H1 (cell line): ENCODE measurements at regions not wholly inside any gene's neighbourhood (a gene's known extent, or its start where the extent isn't known, plus 50 kb on each side); places are given as distances from the start of the nearest gene placed in this dataset.

Experiments used
- CTCF ChIA-PET: fragments of 300-600 bp; sonication (Branson Sonifier 250); formaldehyde crosslinking; loops from one replicate; lab custom pipeline; 2021; ENCODE audit not compliant: partially characterized antibody; lab: Charles Lee
- POLR2A ChIA-PET: fragments of 300-600 bp; sonication (Branson Sonifier 250); formaldehyde crosslinking; loops from one replicate; lab custom pipeline; 2021; ENCODE audit warnings: inconsistent platforms; ENCODE audit not compliant: partially characterized antibody; lab: Charles Lee
- DNase-seq, 2 experiments: peaks; one replicate each; pipeline versions ENCODE4 v3.0.0 to v3.0.0-alpha.2; 2010 to 2022; ENCODE audit warnings: low spot score in 2 of 2, low read depth in 1 of 2, mixed read lengths in 1 of 2
- FAIRE-seq: peaks from 2 replicates; lab custom pipeline; 2011; peaks lifted over from hg19 to GRCh38; lab: Jason Lieb, UNC
- H2AFZ ChIP-seq: 2 replicates; pipeline ENCODE4 v1.8.1; 2012; ENCODE audit warnings: low read length, inconsistent platforms
- H2AK5ac ChIP-seq: 2 replicates; pipeline ENCODE4 v1.6.1; 2013; ENCODE audit warnings: low read depth, low read length
- H2BK120ac ChIP-seq: replicated peaks from 2 replicates; pipeline ENCODE3; 2013; ENCODE audit warnings: low read depth, low read length, inconsistent platforms
- H2BK12ac ChIP-seq: 2 replicates; pipeline ENCODE4 v1.6.1; 2013; ENCODE audit warnings: low read depth, low read length
- H2BK15ac ChIP-seq: 2 replicates; pipeline ENCODE4 v1.6.1; 2013; ENCODE audit warnings: low read length
- H2BK20ac ChIP-seq: 2 replicates; pipeline ENCODE4 v1.6.1; 2013; ENCODE audit warnings: low read length
- H2BK5ac ChIP-seq: 2 replicates; pipeline ENCODE4 v1.6.1; 2013; ENCODE audit warnings: low read depth, low read length
- H3K14ac ChIP-seq: 2 replicates; pipeline ENCODE4 v1.6.1; 2013; ENCODE audit warnings: inconsistent platforms; ENCODE audit not compliant: insufficient read length
- H3K18ac ChIP-seq: 2 replicates; pipeline ENCODE4 v1.6.1; 2013; ENCODE audit warnings: low read length; ENCODE audit errors: extremely low read depth
- H3K23ac ChIP-seq: 2 replicates; pipeline ENCODE4 v1.6.1; 2013; ENCODE audit warnings: inconsistent platforms; ENCODE audit not compliant: insufficient read length
- H3K23me2 ChIP-seq: 2 replicates; pipeline ENCODE4 v1.6.1; 2013; ENCODE audit warnings: low read depth, low read length
- H3K27ac ChIP-seq: 2 replicates; pipeline ENCODE4 v1.6.1; 2011; ENCODE audit warnings: low read depth, low read length, inconsistent platforms
- H3K27me3 ChIP-seq, 4 experiments: replicated peaks in 1 of 4; 1 replicate in 1 of 4; 2 replicates in 3 of 4; pipeline versions ENCODE4 v1.6.1 to v1.8.1; 2011 to 2013; ENCODE audit warnings: low read length in 3 of 4, mild to moderate bottlenecking in 3 of 4, inconsistent platforms in 2 of 4, mixed read lengths in 2 of 4, moderate library complexity in 1 of 4; ENCODE audit not compliant: control insufficient read depth in 3 of 4, insufficient read depth in 3 of 4; ENCODE audit errors: extremely low read depth in 1 of 4
- H3K36me3 ChIP-seq, 4 experiments: 2 replicates each; pipeline versions ENCODE4 v1.6.1 to v1.8.1; 2011 to 2013; ENCODE audit warnings: mild to moderate bottlenecking in 4 of 4, low read length in 3 of 4, moderate library complexity in 2 of 4, control low read depth in 1 of 4, inconsistent platforms in 1 of 4; ENCODE audit not compliant: insufficient read depth in 4 of 4, control insufficient read depth in 2 of 4
- H3K4ac ChIP-seq: replicated peaks from 2 replicates; pipeline ENCODE3; 2013; ENCODE audit warnings: low read length, low read depth, mixed read lengths, inconsistent platforms; ENCODE audit not compliant: insufficient read length
- H3K4me1 ChIP-seq, 4 experiments: replicated peaks in 1 of 4; 1 replicate in 1 of 4; 2 replicates in 3 of 4; pipeline versions ENCODE4 v1.6.1 to v1.8.1; 2011 to 2013; ENCODE audit warnings: low read length in 3 of 4, inconsistent platforms in 2 of 4, mixed read lengths in 1 of 4; ENCODE audit not compliant: insufficient read depth in 4 of 4, control insufficient read depth in 3 of 4
- H3K4me2 ChIP-seq, 2 experiments: 2 replicates each; pipeline versions ENCODE4 v1.6.1 to v1.8.1; 2011 to 2013; ENCODE audit warnings: low read depth in 2 of 2, low read length in 2 of 2, control low read depth in 1 of 2, inconsistent platforms in 1 of 2, mild to moderate bottlenecking in 1 of 2; ENCODE audit not compliant: insufficient read depth in 1 of 2
- H3K4me3 ChIP-seq, 4 experiments: fragments of 200-600, 300-600 bp in 1 of 4; sonication (generic), shearing (Covaris generic), sonication (Bioruptor Twin) in 1 of 4; 2 replicates each; pipeline versions ENCODE4 v1.5.1 to v1.8.1; 2011 to 2016; ENCODE audit warnings: low read length in 4 of 4, low read depth in 3 of 4, control low read depth in 2 of 4, inconsistent platforms in 2 of 4, mild to moderate bottlenecking in 2 of 4, mixed read lengths in 1 of 4, moderate library complexity in 1 of 4; ENCODE audit not compliant: insufficient read depth in 2 of 4; ENCODE audit errors: extremely low read depth in 1 of 4
- H3K56ac ChIP-seq: replicated peaks from 2 replicates; pipeline ENCODE3; 2013; ENCODE audit warnings: low read depth, mild to moderate bottlenecking, mixed read lengths, low read length, inconsistent platforms; ENCODE audit not compliant: insufficient read length
- H3K79me1 ChIP-seq: 2 replicates; pipeline ENCODE4 v1.6.1; 2013; ENCODE audit warnings: low read depth, low read length, control low read depth
- H3K79me2 ChIP-seq, 2 experiments: 2 replicates each; pipeline versions ENCODE4 v1.6.1 to v1.8.1; 2012 to 2013; ENCODE audit warnings: low read length in 2 of 2, mild to moderate bottlenecking in 2 of 2, inconsistent platforms in 1 of 2; ENCODE audit not compliant: insufficient read depth in 2 of 2, control insufficient read depth in 1 of 2
- H3K9ac ChIP-seq, 4 experiments: replicated peaks in 1 of 4; 1 replicate in 1 of 4; 2 replicates in 3 of 4; pipeline versions ENCODE4 v1.6.1 to v1.8.1; 2011 to 2013; ENCODE audit warnings: low read depth in 3 of 4, low read length in 3 of 4, control low read depth in 2 of 4, mild to moderate bottlenecking in 2 of 4, moderate library complexity in 2 of 4, inconsistent platforms in 1 of 4; ENCODE audit errors: extremely low read depth in 1 of 4
- H3K9me3 ChIP-seq, 2 experiments: 2 replicates each; pipeline versions ENCODE4 v1.6.1 to v1.8.1; 2012 to 2013; ENCODE audit warnings: mild to moderate bottlenecking in 2 of 2, moderate library complexity in 2 of 2, control low read depth in 1 of 2, inconsistent platforms in 1 of 2, low read depth in 1 of 2, low read length in 1 of 2, mixed read lengths in 1 of 2; ENCODE audit not compliant: insufficient read depth in 2 of 2
- H4K20me1 ChIP-seq, 2 experiments: replicated peaks in 1 of 2; 2 replicates each; pipeline versions ENCODE3 to v1.8.1; 2011 to 2013; ENCODE audit warnings: inconsistent platforms in 2 of 2, low read length in 2 of 2, mild to moderate bottlenecking in 1 of 2; ENCODE audit not compliant: insufficient read depth in 2 of 2, control insufficient read depth in 1 of 2
- H4K5ac ChIP-seq: 2 replicates; pipeline ENCODE4 v1.6.1; 2013; ENCODE audit warnings: low read length, low read depth, mixed read lengths, inconsistent platforms; ENCODE audit not compliant: insufficient read length
- H4K8ac ChIP-seq: 2 replicates; pipeline ENCODE4 v1.8.0; 2013; ENCODE audit warnings: mild to moderate bottlenecking, moderate library complexity, low read length, inconsistent platforms; ENCODE audit not compliant: insufficient read depth; ENCODE audit errors: extremely low read depth
- H4K91ac ChIP-seq: replicated peaks from 2 replicates; pipeline ENCODE3; 2013; ENCODE audit warnings: low read length, mixed read lengths, inconsistent platforms; ENCODE audit not compliant: insufficient read length
- ASH2L ChIP-seq: fragments of 200-600, 300-600 bp; sonication (generic); IDR thresholded peaks from one replicate; pipeline ENCODE4 v1.7.1; 2017; ENCODE audit warnings: low read length
- BCL11A ChIP-seq, 2 experiments: IDR thresholded peaks; one replicate each; pipeline ENCODE4 v1.6.1; 2011; ENCODE audit warnings: low read depth in 2 of 2, low read length in 2 of 2, mild to moderate bottlenecking in 2 of 2
- CHD1 ChIP-seq: IDR thresholded peaks from 2 replicates; pipeline ENCODE4 v1.6.1; 2012; ENCODE audit warnings: low read depth, low read length, improper control_type of control experiment
- GABPA ChIP-seq: IDR thresholded peaks from 2 replicates; pipeline ENCODE4 v1.6.1; 2011; ENCODE audit warnings: mild to moderate bottlenecking, low read length, moderate library complexity, borderline replicate concordance; ENCODE audit not compliant: insufficient read depth
- JUND ChIP-seq: IDR thresholded peaks from 2 replicates; pipeline ENCODE4 v1.6.1; 2011; ENCODE audit warnings: mild to moderate bottlenecking, improper control_type of control experiment, low read length
- MAFK ChIP-seq: IDR thresholded peaks from 2 replicates; pipeline ENCODE4 v1.6.1; 2012; ENCODE audit warnings: low read depth, mild to moderate bottlenecking, improper control_type of control experiment, low read length
- NRF1 ChIP-seq: IDR thresholded peaks from 2 replicates; pipeline ENCODE4 v1.6.1; 2011; ENCODE audit warnings: mild to moderate bottlenecking, low read depth, low read length, improper control_type of control experiment
- RAD21 ChIP-seq, 2 experiments: IDR thresholded peaks in 1 of 2; conservative IDR thresholded peaks in 1 of 2; 2 replicates each; pipeline ENCODE4 v1.6.1; 2011; ENCODE audit warnings: low read depth in 2 of 2, low read length in 2 of 2, improper control_type of control experiment in 1 of 2, inconsistent platforms in 1 of 2, mild to moderate bottlenecking in 1 of 2, moderate library complexity in 1 of 2
- RBBP5 ChIP-seq: IDR thresholded peaks from 2 replicates; pipeline ENCODE4 v1.7.1; 2012; ENCODE audit warnings: low read depth, mild to moderate bottlenecking, inconsistent platforms, low read length, moderate library complexity, borderline replicate concordance
- SIN3A ChIP-seq, 2 experiments: IDR thresholded peaks in 1 of 2; conservative IDR thresholded peaks in 1 of 2; 2 replicates each; pipeline ENCODE4 v1.6.1; 2011 to 2012; ENCODE audit warnings: low read length in 2 of 2, improper control_type of control experiment in 1 of 2, low read depth in 1 of 2, mild to moderate bottlenecking in 1 of 2
- SIRT6 ChIP-seq: IDR thresholded peaks from one replicate; pipeline ENCODE4 v1.7.1; 2012; ENCODE audit warnings: low read length, inconsistent platforms
- SIX5 ChIP-seq: IDR thresholded peaks from 2 replicates; pipeline ENCODE4 v1.6.1; 2011; ENCODE audit warnings: mild to moderate bottlenecking, low read depth, low read length
- WGBS, 2 experiments: shearing (Covaris generic) in 1 of 2; methylation state at CpG; one replicate each; pipeline versions ENCODE4 v1.1.6 to v1.1.7; 2013 to 2015; ENCODE audit warnings: low lambda C conversion rate in 2 of 2, mixed read lengths in 2 of 2, inconsistent platforms in 1 of 2, low coverage in 1 of 2, missing lambda C conversion rate in 1 of 2; ENCODE audit not compliant: insufficient replicate concordance in 2 of 2, insufficient coverage in 1 of 2, insufficient read length in 1 of 2; ENCODE audit errors: extremely low coverage in 1 of 2, missing lambda C conversion rate in 1 of 2; 5-methylcytosine and 5-hydroxymethylcytosine counted together

DNA sequence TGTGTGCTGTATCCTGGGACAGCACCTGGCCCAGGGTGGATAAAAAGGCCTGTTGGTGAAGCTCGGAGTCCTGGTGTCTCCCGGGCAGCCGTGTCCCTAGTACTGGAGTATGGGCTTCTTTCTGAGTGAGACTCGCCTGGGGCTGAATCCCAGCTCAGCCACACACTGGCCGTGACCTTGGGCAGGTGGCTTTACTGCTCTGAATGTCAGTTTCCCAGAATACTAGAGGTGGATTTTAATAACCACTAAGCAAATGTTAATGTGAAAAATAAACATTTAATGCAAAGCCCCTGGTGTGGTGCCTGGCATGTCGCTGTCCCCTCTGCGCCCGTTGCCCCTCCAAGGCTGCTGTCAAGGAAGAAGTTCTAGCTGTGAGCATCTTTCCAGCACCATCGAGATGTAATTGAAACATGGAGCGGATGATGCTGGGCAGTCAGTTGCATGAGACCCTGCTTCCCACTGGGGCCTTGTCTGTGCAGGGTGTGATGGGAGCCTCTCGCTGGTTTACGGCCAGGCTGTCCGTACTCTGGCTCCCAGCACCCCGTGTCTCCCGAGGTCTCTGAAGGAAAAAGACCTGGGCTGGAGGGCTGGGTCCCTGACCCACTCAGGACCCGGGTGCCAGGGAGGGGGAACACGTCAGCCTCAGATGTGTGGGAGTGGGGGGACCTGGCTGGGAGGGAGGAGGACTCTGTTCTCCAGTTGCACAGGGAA lies 527.8 kb downstream of the MATN1 start:
- no peak overlapping the region for H3K4ac ChIP-seq
- no peaks in the 10 kb centered on the region for H4K20me1 ChIP-seq
- WGBS, 2 experiments = 89% methylated on average over 15 of the region's 17 CpGs; no CpG with 5 or more reads in 1 of the 2 experiments
- H4K8ac ChIP-seq = no peak overlapping the region; the same call in 1 of the 2 replicates
- no peak overlapping the region for H2BK15ac ChIP-seq
- no peak overlapping the region for H3K14ac ChIP-seq
- DNase-seq = no peak
- peaks cover 0 to 5% of the 10 kb centered on the region in 2 experiments; a peak in 1 of 4 replicates for H3K9me3 ChIP-seq
- no peaks in the 10 kb centered on the region for H3K36me3 ChIP-seq
- H3K56ac ChIP-seq = no peak overlapping the region
- POLR2A ChIA-PET = no interaction called here
- CTCF ChIA-PET = interaction anchor here (0.6 to 2.0 kb wide), 5 partner anchors 37 to 827 kb away, joined by 3 to 8 read pairs (median 4); no protein-coding TSS in a partner anchor
- no peak overlapping the region for H2BK20ac ChIP-seq
- no peak overlapping the region for H3K4me2 ChIP-seq
- H2BK12ac ChIP-seq = no peak overlapping the region
- H2AK5ac ChIP-seq = no peak overlapping the region
- no peak overlapping the region for H2BK5ac ChIP-seq
- H4K5ac ChIP-seq = no peak overlapping the region
- TF ChIP-seq SIRT6 (no peak), ASH2L (no peak), RAD21 (IDR thresholded peaks at IDR 0.05 in 1 of 2, conservative IDR thresholded peaks at IDR 0.05 in 1 of 2; ENCODE audit: low read depth in 2 of 2, low read length in 2 of 2) (no peak), SIN3A (conservative IDR thresholded peaks at IDR 0.05 in 1 of 2, IDR thresholded peaks at IDR 0.05 in 1 of 2; ENCODE audit: low read depth in 1 of 2, low read length in 2 of 2) (no peak), NRF1 (no peak), RBBP5 (no peak), GABPA (no peak), SIX5 (no peak), BCL11A (IDR thresholded peaks at IDR 0.05; ENCODE audit: low read depth in 2 of 2, low read length in 2 of 2) (no peak), MAFK (no peak), CHD1 (no peak), JUND (no peak)
- H3K9ac ChIP-seq = no peak overlapping the region
- no peaks in the 10 kb centered on the region for H3K4me1 ChIP-seq
- no peak overlapping the region for H2BK120ac ChIP-seq
- no peaks in the 10 kb centered on the region for H3K23me2 ChIP-seq
- no peaks in the 10 kb centered on the region for H3K27me3 ChIP-seq
- H3K79me2 ChIP-seq = no peaks in the 10 kb centered on the region
- no peak overlapping the region for H2AFZ ChIP-seq
- no peak overlapping the region for H3K4me3 ChIP-seq
- FAIRE-seq = no peak
- H3K79me1 ChIP-seq = no peaks in the 10 kb centered on the region
- no peak overlapping the region for H4K91ac ChIP-seq
- H3K18ac ChIP-seq = no peak overlapping the region
- no peak overlapping the region for H3K27ac ChIP-seq
- H3K23ac ChIP-seq = no peak overlapping the region
